Activated CD8-positive, alpha-beta memory T cell treated with anti-CD3 and anti-CD28 coated beads for 36 hours (primary cell): ENCODE measurements at regions not wholly inside any gene's neighbourhood (a gene's known extent, or its start where the extent isn't known, plus 50 kb on each side); places are given as distances from the start of the nearest gene placed in this dataset.
"Not testable (repeated sequence)": the region's sequence is repeated elsewhere in the genome, so short reads cannot be mapped to it uniquely, and the experiment has no call there.

Source experiments
- CTCF ChIA-PET: fragments of 350-600 bp; sonication (Branson Sonifier 250); formaldehyde crosslinking; loops from one replicate; lab custom pipeline; 2021; ENCODE audit warnings: antibody characterized with exemption; lab: Charles Lee
- POLR2A ChIA-PET: fragments of 350-600 bp; sonication (Branson Sonifier 250); formaldehyde crosslinking; loops from one replicate; lab custom pipeline; 2021; ENCODE audit warnings: antibody characterized with exemption; lab: Charles Lee

- ChIA-PET CTCF (no interaction called here), POLR2A (no interaction called here)
Observed at GRCh38 chr7:13016592-13017332, 329.3 kb downstream of the ARL4A start.

DNA sequence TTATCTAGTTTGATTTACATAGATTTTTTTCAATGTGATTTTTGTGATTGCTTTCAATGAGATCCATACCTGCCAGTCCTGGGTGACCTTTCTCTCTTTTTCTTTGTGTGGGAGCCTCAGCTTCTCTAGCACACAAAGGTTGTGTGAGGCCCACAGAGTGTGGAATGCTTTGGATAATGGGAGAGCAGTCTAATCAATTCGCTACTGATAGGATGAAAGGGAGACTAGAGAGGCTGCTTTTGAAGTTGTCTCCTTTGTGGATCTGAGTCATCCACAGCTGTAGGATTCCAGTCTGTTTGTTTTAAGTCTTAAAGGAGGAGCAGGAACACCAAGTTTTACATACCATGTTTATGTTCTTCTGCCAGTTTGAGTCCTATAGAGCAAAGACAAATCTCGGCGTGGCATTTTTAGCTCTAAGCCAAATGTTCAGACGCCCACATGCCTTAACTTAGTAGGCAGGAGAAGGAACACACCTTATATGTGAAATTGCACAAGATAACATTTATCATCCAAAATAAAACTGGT, 330.0 kb downstream of the ARL4A start:
- POLR2A ChIA-PET, result no interaction called here
- CTCF ChIA-PET, result no interaction called here

GRCh38 chr7:13017881-13018280, 330.4 kb downstream of the ARL4A start:
- CTCF ChIA-PET, result no interaction called here
- POLR2A ChIA-PET, result no interaction called here

DNA sequence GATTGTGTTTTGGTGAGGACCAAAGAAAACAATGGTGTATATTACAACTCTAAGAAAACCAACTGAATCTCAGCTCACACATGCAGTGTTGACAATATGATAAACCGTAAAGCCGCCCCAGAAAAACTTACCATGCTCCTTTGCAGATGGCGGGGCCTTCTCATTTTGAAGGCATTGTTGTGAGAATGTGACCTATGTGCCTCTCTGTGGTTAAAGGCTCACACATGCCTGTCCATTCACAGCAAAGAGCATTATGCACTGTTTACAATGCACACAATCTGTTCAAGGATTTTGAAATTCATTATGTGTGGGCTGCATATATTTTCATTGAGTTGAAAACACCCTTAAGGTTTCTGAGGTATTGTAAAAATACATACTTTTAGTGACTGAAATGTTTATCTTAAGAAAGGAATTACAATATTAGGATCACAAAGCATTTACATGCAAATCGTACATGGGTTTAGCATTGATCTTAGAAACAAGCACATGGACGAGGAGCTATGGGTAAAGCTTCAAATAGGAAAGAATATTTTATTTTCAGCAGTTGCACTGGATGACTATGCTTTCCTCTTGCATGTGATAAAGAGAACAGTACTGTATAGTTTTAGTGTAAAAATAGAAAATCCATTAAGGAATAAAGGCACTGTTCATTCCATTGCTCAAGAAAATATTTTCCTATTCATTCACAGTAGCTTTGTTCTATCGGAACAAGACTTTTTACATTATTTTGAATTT, 334.3 kb downstream of the ARL4A start:
- ChIA-PET CTCF (no interaction called here), POLR2A (no interaction called here)

DNA sequence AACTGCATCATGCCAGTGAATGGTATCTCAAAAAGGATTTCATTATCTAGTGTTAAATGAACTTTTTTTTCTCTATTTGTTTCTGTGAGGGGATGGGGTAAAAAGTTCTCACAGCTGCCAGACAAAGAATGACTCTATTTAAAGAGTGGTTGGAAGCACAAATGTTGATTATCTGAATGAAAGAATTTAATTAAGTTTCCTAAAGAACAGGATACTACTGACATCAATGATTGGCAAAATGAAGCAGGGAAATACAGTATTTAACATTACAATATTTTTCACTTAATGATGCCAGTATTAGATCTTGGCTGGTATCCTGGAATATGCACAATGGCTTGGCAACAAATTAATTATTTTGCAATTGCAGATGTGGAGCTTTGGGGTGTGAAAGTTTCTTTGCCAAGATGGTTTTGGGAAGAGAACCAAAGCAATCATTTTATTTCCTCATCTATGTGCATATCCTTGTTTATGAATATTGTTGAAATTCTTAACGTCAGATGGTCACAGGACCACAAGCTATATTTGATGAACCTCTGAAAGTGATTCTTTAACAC, 336.8 kb downstream of the ARL4A start:
- ChIA-PET POLR2A (no interaction called here), CTCF (no interaction called here)

GRCh38 chr7:13025043-13025442, 337.6 kb downstream of the ARL4A start:
- CTCF ChIA-PET, POLR2A ChIA-PET: not testable (repeated sequence)

- CTCF ChIA-PET, result no interaction called here
- POLR2A ChIA-PET, result no interaction called here
Observed at GRCh38 chr7:13027321-13027720, 339.9 kb downstream of the ARL4A start.

DNA sequence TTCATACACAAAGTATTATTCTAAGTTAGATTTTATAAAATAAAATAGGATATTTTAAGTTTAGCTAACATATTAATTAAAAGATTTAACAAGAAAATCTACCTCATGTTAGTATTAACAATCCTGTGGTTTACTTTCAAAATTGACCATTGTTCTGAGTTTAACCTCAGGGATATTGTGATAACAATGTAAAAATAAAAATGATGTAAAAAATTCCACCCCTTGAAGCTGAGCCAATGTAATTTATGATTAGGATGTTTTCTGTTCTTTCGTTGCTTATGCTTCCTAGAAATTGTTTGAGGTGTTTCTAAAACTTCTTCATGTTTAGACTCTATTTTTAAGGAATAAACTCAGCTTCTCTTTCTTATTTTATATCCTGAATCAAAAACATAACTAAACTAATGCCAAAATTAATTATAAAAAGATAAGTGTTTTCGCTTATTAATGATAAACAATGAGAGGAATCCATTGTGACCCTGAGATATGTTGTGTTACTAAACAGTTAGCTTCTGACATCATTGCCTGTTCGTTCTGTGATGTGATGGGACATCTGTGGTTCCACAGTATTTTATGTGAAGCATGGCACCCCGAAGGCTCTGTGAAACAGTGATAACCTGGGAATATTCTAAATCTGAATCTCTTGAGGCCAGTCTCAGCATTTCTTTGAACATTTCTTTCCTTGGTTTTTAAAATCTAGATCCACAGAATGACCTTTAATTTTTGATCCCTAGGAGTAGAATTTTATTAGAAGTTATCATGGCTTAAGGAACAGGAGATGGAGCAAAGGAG, 340.8 kb downstream of the ARL4A start:
- ChIA-PET POLR2A (no interaction called here), CTCF (no interaction called here)

GRCh38 chr7:13028825-13029099, 341.3 kb downstream of the ARL4A start:
- ChIA-PET CTCF (no interaction called here), POLR2A (no interaction called here)

DNA sequence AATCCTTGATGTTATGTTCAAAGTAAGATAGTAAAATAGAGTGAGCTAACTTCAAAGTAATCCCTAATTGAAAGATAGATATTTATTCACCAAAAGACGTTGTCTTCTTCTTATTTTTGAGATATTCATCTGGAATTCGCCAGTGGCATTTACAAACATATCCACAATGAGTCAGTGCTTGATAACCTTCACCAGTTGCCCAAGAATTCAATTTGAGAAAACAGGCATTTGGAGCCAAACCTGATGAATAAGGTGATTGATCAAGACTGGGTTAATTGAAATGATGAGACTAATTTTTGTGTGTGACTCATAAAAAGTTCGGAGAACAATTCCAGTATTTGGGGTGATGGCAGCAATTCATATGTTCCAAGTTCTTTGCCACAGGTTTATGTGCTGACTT, 344.0 kb downstream of the ARL4A start:
- POLR2A ChIA-PET, result interaction anchor here (0.7 kb wide), 1 partner anchor 41 kb away, joined by 7 read pairs; no protein-coding TSS in a partner anchor
- CTCF ChIA-PET, result no interaction called here

DNA sequence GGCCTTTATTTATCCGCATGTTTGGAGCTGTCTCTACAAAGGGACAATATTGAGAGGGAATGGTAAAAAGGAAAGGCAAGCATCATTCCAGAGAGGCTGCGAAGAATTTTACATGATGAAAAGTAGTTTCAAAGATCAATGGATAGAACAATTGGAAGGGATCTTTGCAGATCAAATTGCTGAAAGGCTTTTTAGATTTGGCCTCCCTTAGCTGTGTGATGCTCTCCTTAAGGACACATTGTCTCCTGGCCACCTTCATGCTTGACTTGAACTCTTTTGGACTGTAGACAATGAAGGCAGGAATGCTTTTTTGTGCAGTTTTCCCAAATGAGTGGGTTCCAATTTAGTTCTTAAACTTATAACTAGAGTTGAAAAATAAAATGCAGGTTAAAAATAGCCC, 344.7 kb downstream of the ARL4A start:
- CTCF ChIA-PET, result no interaction called here
- POLR2A ChIA-PET, result interaction anchor here (0.7 kb wide), 1 partner anchor 42 kb away, joined by 7 read pairs; no protein-coding TSS in a partner anchor

DNA sequence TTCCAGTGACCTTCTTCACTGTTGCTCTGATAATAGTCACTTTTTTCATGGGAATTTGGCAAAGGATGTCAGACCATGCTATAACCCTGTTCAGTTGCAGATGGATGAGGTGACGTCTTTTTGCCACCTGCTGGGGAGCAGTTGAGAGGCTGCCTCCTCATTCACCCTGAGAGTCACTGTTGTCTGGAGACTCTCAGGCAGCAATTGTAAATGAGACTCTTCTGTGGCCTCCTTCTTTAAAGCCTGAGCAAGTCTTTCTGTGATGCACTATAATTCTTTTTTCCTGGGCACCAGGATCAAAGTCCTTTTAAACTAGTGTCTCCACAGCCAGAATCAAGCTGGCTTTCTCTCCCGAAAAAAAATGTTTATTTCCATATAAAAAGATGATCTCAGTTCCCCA, 345.1 kb downstream of the ARL4A start:
- CTCF ChIA-PET, result no interaction called here
- POLR2A ChIA-PET, result no interaction called here

DNA sequence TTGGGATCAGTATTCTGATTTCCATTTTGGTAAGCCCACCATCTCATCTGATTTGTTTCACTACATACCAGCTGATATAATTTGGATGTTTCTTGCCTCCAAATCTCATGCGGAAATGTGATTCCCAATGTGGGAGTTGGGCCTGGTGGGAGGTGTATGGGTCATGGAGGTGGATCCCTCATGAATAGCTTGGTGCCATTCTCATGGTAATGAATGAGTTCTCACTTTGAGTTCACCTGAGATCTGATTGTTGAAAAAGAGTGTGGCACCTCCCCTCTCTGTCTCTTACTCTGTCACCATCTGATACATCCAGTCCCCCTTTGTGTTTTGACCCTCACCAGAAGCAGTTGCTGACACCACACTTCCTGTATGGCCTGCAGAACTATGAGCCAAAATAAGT, 347.3 kb downstream of the ARL4A start:
- POLR2A ChIA-PET, result no interaction called here
- CTCF ChIA-PET, result no interaction called here

DNA sequence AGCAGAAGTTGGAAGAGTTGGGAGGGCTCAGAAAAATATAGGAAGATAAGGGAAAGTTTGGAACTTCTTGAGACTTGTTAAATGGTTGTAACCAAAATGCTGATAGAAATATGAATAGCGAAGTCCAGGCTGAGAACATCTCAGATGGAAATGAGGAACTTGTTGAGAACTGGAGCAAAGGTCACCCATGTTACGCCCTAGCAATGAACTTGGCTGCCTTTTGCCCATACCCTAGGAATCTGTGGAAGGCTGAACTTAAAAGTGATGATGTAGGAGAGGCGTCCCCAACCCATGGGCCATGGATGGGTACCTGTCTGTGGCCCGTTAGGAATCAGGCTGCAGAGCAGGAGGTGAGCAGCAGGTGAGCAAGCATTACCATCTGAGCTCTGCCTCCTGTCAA, 347.8 kb downstream of the ARL4A start:
- ChIA-PET POLR2A (no interaction called here), CTCF (no interaction called here)

DNA sequence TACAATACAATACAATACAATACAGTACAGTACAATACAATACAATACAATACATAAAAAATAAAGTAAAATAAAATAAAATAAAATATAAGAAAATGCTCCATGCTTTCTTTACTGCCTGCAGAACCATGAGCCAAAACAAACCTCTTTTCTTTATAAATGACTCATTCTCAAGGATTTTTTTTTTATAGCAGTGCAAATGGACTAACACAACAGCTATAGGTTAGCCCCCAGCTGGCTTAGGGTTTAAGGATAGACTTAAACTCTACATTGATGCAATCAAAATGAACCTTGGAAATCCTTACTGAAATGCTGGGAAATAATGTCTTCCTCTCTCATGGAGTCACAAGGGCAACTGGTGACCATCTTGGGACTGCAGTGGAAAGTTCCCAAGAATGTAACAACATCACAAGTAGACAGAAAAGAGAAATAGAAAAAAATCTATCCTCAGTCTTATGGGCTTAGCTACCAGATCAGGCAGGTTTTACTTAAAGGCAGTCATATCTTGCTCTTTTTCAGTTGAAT, 348.9 kb downstream of the ARL4A start:
- CTCF ChIA-PET, result interaction anchor here (0.5 kb wide), 1 partner anchor 177 kb away, joined by 3 read pairs; no protein-coding TSS in a partner anchor

DNA sequence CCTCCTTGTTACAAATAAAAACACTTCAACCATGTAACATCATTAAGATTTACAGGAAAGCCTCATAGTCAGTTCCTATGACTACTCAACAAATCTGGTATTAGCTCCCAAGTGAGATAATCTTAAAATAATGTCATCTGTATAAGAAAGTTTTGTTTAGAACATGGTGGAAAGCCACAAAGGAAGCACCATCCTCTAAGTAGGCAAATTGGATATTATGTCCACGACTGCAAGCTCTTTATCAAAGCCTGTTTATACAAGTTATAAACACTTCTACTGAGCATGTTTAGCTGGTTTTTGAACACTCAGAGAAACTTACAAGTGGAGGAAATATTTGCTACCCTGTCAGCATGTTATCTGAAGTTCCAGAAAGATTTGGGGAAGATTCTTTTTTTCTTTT, 349.8 kb downstream of the ARL4A start:
- ChIA-PET POLR2A (no interaction called here), CTCF (no interaction called here)

More for the DNA sequence above, 348.9 kb downstream of the ARL4A start:
- POLR2A ChIA-PET, result no interaction called here

GRCh38 chr7:13041368-13041988, 354.0 kb downstream of the ARL4A start:
- ChIA-PET POLR2A (no interaction called here), CTCF (no interaction called here)

DNA sequence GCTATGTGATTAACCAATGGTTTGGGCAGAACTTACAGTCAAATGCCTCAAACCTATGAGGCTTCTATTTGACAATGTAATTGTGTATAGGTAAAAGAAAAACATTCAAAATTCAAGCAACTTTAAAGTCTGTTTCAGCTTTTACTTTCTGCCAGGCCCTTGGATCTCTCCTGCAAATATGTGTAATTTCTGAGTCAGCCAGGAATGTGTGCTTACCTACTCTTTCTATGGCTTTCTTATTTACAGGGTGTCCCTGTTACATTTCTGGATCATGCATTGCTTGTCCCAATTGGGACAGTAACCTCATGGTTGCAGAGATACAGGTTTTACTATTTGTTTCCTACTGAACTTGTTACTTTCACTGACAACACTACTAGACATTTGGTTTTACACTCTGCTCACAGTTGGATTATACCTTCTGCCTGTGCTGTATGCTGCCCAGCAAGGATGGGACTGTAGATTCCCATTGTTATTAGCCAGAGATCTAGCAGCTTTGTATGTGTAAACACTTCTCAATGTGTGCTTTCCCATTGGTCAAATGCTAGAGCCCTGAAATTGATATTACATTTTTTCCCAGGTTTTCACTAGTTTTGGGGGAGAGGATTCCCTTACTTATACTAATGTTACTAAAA, 355.3 kb downstream of the ARL4A start:
- CTCF ChIA-PET, result no interaction called here

GRCh38 chr7:13044309-13044708, 356.9 kb downstream of the ARL4A start:
- ChIA-PET CTCF (no interaction called here), POLR2A (no interaction called here)

More for the DNA sequence above, 355.3 kb downstream of the ARL4A start:
- POLR2A ChIA-PET, result no interaction called here
